HG03025 (cell line): ENCODE measurements at regions not wholly inside any gene's neighbourhood (a gene's known extent, or its start where the extent isn't known, plus 50 kb on each side); places are given as distances from the start of the nearest gene placed in this dataset.
"Not testable (repeated sequence)": the region's sequence is repeated elsewhere in the genome, so short reads cannot be mapped to it uniquely, and the experiment has no call there.

ENCODE experiments used
- ATAC-seq: cut with Tn5 transposase; IDR thresholded peaks from one replicate; pipeline ENCODE4 v1.9.1; 2021; ENCODE audit warnings: mild to moderate bottlenecking, moderate library complexity; ENCODE audit not compliant: unreplicated experiment, low FRiP score

DNA sequence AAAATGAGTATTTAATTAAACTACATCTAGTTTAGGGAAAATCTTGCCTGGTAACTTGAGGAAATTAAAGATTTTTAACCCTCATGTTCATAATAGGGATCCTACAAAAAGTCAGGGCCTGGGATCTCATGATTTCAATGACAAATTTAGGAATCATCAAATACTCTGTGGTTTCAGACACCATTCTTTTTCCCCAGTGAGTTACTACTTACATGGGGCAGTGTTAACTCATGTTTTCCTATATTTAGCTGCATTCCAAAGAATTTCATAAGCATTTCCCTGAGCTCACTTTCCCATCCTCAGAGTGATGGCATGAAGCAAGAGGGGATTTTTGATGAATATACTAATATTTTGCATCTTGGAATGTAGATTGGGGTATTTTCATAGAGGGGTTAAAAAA is 321.7 kb downstream of the CENPW start:
- no peak for ATAC-seq

DNA sequence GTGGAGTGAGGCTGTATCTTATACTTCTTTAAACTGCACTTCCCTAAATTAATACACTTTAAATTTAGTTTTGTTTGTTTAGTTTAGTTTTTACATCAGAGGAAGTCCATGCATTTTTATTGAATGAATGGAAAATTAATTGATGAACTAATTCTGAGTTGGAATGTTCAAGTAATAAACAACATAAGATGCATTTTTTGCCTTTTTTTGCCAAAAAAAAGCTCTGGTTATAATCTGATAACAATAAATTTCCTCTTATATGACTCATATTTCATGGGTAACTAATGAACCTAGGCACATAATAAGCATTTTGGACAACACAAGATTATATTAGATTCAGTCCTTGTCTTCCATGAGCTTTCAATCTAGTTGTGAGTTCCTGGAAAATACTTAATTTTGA is 323.1 kb downstream of the CENPW start:
- ATAC-seq: no peak

DNA sequence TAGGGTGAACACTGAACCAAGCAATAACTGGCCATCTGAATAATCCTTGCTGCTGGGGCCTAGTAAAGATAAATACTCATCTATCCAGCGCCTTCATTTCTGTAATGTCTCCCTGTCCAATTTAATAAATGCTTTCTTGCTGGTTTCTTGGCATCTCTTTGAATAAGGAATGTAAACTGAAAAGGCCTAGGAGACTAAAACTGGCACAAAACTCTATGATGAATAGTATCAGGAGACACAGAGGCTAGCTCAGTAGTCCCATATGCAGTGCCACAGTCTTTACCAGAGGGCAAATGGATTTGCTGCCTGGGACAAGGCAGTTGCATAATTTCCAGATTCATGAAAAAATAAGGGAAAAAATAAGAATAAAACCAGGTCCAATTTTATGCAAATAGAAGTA is 324.4 kb downstream of the CENPW start:
- no peak for ATAC-seq

DNA sequence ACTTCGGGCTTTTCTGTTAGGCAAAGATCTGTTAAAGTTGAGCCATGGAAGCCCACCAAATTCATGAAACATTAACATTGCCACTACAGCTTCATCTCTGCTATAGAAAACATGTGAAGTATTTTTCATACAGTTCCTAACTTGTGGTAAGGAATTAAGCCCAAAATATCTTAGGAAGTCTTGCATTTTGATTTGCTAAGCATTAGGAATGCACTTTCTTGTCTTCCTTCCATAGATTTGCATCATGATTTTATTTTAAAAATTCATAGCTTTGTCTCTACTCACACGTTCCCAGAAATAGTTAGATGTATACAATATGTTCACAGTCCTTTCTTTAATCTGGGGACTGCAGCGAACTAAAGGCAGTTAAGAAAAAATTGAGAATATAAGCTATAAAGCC is 325.6 kb downstream of the CENPW start:
- no peak for ATAC-seq

DNA sequence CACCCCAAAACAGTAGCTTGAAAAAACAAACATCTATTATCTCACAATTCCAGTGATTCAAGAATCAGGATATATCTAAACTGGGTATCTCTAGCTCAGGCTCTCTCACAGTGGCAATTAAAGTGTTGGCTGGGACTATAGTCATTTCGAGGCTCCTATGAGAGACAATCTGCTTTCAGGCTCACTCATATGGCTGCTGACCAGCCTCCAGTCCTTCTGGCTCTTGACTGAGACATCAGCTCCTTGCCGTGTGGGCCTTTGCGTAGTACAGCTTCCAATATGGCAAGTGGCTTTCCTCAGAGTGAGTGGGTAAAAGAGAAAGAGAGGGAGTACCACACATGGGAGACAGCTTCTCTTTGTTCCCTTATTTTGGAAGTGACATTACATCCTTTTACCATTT is 327.2 kb downstream of the CENPW start:
- no peak for ATAC-seq

DNA sequence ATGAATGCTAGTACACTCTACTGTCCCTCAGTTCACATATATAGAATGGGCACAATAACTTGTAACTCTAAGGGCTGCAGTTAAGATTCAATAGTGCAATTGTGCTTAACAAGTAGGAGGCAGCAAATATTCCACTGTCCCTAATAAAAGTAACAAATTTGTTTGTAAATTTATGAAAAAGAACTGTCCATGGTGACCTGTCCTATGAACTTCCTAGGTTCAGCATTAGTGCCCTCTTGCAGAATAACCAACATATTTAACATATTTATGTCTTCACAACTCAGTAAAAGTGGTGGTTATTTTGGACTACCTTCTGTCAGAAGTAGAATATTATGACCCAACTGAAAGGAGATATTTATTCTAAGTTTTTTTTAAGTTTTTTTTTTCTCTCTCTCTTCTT is 327.8 kb downstream of the CENPW start:
- no peak for ATAC-seq

DNA sequence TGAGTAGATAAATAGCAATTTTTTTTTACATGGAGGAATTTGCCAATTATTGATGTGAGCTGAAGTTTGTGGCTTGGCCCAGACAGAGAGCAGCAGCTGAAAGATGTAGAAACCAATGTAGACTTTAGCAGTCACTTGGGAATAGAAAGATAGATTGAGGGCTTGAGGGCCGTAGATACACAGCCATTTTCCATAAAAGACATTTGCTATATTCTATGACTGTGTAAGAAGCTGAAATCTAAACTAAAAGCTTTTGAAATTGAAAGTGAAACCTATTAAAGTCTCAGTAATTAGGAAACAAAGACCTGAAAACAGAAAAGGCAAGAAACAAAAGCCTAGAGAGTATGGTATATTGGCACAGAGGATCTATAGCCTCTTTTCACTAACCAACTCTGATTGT is 332.7 kb downstream of the CENPW start:
- peak; percentile 90 for ATAC-seq

DNA sequence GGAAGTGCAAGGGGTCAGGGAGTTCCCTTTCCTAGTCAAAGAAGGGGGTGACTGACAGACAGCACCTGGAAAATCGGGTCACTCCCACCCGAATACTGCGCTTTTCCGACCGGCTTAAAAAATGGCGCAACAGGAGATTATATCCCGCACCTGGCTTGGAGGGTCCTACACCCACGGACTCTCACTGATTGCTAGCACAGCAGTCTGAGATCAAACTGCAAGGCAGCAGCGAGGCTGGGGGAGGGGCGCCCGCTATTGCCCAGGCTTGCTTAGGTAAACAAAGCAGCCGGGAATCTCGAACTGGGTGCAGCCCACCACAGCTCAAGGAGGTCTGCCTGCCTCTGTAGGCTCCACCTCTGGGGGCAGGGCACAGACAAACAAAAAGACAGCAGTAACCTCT is 333.8 kb downstream of the CENPW start:
- ATAC-seq: not testable (repeated sequence)

DNA sequence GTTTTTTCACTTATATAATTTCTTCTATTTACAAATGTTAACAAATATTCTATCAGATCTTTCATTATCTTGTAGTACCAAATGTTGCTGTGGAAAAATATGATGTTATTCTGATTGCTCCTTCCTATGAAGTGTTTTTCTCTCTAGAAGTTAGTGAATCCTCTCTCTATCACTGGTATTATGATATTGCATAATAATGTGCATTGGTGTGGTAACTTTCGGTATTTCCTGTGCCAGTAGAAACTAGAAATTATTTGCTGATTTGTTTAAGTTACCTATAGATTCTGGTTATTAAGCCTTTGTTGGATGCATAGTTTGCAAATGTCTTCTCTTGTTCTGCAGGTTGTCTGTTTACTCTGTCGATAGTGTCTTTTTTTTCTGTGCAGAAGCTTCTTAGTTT is 342.5 kb downstream of the CENPW start:
- no peak for ATAC-seq

DNA sequence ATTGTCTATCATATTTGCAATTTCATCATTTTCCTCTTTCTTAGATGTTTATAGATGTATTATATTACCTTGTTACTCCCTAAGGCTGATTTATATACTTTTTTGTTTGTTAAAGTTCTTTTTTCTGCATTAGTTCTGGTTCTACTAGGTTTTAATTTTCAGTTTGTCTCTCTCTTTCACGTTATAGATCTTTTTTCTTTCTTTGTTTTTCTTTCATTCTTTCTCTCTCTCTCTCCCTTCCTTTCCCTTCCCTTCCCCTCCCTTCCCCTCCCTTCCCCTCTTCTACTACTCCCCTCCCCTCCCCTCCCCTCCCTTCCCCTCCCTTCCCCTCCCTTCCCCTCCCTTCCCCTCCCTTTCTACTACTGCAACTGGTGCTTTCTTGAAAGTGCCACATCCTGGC is 345.3 kb downstream of the CENPW start:
- ATAC-seq: no peak

DNA sequence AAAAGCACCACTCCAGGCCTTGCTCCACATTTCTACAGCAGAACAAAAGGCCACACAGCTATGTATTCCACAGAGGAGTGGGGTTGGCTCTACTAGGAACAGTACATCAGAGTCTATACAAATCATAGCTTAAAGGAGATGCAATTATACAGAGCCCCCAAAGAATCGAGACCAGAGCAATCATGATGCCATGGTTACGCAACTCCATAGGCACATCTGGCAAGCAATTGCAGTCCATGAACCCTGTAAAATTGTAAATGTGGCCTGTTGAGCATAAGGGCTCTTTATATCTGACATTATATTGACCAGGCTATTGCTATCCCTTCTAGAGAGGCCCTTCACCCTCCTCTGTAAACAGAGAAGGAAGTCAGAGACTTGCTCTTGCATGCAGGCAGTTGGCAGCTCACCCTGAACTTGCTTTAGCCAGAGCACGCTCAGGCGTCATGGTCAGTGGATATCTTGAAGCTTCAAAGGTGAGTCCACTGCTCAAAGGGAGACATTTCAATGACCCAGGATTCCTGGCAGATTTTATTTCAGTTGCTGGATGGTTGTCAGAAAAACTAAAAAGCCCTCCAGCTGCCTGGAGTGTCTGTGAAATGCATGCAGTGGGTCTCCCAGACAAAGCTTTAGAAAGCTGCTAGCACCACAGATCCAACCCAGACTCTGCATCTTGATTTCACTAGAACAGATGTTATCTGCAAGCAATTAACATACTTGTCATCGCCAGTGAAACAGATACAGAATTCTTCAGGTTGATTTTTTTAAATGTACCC is 357.2 kb downstream of the CENPW start:
- no peak for ATAC-seq

DNA sequence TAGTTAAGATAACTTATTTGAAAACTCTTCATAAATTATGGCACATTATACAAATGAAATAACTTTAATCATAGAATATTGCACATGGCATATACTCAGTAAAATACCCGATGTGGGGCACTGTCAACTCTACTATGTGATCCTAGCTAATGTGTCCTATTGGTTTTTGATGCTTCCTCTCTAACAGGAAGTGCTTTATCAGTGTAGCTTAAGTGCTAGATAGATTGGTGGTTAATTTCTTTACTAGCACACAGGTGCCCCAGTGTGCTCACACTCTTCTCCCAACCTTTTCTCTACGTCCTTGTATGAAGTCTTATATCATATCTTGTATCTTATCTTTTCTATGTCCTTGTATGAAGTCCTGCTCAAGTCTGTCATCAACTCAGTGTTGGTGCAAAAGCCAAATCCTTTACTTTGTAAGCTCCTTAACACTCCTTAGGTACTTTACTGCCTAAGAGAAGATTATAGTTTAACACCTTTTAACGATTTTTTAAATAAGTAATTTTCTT is 358.9 kb downstream of the CENPW start:
- no peak for ATAC-seq

DNA sequence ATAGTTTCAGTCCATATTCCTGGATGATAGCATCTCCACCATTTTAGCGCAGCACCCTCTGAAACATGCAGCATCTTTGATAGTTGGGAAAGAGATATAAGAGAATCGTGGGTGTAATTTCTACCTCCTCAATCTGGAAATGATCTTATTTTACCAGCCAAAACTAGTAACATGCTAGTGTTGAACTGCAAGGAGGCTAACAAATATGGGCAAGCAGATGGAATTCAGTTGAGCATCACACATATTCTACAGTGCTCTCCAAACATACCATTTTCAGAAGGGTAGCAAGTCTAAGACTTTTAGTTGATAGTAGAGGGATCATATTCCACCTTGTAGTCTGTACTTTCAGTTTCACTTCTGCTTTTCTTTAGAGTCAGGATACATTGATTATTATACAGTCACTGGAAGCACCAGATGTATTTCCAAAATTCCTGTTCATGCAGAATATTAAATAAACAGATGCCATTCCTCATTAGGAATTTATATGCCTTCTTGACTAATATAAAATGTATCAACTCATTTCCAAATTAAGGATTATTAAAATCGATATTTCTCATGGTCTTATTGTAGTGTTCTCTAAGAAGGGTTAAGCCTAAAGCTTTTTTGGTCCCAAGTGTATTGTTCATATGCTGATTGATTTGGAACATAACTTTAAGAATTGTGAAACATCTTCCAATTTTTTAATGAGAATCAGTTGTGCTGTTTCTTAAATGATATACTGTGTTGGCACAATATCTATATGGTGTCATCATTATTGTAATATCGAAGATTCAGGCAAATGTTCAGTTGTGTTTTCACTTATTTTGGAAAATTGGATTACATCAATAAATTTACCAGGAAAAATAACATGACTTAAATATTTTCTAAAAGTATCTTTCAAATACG is 362.0 kb downstream of the CENPW start:
- no peak for ATAC-seq

DNA sequence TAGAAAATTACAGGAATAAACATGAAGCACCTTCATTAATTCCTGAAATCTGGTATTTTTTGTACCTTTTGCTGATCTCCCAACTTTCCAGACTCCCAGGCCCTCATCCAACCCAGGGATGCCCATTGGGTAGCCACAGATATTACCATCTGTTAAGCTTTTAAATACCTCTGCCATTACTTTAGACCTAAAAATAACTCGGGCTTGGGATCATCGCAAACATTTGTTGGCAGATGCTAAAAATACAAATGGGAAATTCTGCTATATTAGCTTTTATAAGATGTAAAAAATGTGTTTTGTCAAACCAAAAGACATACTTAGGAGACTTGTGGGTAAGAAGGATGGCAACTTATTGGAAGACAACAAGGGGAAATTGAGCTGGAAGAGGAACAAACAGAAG is 376.1 kb downstream of the CENPW start:
- ATAC-seq: no peak

DNA sequence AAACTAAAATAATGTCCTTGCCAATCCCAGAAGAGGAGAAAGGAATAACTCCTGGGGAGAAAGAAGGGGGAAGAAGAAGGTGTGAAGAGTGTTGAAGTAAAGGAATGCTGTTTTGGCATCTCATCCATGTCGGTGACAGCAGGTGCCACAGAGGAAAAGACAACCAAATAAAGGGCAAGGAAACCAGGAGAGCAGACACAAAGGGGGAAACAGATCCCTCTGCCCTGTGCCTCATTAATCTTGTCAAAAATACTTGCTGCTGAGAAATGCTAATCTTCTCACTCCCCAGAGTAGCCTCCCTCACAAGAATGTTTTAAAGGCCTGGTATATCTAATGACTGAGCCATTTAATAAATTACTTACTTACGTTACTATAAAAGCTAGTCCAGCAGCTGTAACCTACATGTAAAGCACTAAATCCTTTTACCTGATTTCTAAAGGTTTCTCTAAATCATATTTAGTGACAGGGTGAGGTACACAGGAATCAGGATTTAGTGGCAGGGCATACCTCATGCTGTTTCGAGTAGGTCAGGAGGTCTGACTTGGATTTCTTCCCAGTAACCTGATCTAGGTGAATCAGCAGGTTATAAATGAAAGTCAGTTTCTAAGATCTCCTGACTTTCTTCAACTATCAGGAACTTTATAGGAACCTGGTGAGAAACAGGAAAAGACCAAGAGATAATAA is 377.1 kb downstream of the CENPW start:
- ATAC-seq: no peak

DNA sequence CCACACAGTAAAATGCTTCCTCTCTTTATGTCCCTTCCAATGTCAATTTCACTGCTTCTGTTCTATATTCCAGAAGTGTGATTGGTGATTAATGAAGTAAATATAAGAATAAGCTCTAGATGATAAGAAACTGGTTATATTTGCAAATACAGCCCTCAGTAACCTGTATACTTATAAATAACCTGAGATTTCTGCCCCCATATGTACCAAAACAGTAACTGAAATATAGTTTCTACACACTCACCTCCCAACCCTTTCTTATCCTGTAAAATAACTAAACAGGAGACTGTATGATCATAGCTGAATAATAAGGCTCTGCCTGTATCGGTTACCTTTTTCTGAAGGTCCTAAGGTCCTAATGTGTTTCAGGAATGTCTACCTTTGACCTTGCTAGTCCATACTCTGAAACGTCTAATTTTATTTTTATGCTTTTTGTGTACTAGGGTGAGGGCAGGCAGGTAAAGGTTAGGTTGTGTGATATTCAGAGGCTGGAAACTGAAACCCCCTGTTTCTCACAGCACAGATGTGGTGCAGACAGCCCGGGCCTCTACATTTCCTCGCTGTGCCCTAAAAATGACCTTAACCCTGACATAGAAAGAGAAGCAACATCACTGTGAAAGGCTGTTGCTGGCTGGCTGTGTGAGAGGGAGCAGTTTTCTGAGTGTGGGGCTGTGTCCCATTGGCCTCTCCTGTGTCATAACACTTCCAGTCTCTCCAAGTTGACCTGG is 378.8 kb downstream of the CENPW start:
- ATAC-seq: peak; percentile 97

DNA sequence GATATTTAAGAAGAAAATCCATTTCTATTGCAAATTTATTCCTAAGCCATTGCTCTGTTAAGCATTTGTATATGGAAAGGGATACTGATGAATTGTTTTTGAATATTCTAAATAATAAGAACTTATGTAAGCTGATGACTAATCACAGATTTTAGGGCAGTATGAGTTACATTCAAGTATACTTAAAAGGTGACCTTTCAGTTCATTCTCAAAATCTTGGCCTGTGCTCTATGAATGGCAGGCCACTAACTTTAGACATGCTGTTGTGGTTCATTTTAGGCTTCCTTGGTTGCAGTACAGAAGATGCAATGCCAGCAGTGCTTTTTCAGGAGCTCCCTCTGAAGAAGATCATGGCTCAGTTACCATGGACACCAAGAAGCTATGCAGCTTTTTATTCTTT is 380.4 kb downstream of the CENPW start:
- no peak for ATAC-seq

DNA sequence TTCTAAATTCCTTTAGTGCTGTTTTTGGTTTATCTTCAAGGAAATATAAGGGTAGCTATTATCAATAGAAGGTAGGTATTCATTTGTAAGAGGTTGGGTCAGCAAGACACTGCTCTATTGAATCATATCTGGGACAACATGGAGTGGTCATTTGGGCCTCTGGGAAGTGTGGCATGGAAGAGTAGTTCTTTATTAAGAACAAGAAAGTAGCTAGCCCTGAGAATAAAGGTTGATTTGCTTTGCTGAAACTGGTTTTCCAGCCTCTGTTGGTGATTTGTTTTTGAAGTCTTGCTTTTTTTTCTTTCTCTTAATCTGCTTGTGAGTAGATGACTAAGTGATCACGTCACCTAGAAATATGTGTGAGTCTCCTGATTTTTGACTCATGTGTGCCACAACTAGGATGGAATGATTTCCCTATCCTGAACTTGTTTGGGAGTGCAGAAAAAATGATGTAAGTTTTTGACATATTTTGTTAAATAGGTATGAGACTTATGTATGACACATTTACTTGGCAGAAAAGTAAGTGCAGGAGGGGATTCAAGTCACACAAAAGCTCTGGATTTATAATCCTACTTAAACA is 381.8 kb downstream of the CENPW start:
- no peak for ATAC-seq

DNA sequence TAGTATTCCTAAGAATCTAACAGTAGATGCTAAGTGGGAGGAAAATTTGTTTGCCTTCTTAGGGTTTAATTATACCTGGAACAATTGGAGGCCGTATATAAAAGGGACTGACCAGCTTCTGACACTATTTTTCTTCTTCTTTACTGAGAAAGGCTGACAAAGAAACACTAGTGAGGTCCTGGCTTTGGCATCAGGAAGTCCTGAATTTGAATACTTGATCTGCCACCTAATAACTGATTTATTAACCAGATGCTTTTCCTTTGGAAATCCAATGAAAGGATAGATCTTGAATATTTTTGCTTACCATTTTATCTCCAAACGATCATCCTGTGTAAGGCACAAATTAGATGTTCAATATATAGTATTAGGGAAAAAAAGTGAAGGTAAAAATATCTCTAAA is 382.5 kb downstream of the CENPW start:
- no peak for ATAC-seq

DNA sequence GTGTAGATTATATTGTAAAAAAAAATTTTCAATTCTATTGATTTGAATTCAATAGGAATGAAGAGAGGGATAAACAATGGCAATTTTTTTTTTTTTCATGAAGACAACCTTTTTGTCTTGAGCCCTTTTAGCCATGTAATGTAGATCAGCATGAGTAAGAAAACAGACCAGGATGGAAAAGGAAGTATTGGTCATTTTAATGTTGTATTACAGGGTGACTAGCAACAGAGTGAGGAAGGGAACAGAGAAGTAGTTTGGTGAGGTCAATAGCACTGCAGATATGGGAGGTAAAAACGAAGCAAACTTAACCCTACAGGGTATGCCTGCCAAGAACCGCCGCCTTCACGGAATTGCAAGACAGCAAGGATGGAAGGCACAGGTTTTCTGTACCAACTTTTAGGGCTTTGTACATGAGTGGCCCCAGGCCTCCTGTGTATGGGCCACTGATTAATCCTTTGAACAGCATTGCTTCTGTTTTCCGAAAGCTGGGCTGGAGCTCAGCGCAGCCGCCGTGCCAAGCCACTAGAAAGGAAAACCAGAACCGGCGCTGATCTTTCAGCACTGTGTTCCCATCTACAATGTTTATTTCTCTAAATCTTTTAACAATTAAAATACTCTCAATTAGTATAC is 383.7 kb downstream of the CENPW start:
- no peak for ATAC-seq
